Thyroid gland (tissue), 4 donors: ENCODE measurements at regions not wholly inside any gene's neighbourhood (a gene's known extent, or its start where the extent isn't known, plus 50 kb on each side); places are given as distances from the start of the nearest gene placed in this dataset.

Experiments
- DNase-seq, 2 donors: peaks; one replicate each; pipeline ENCODE4 v3.0.0-alpha.2; 2019
- H3K27ac ChIP-seq, 3 donors: fragments of 200-600 bp; sonication (generic); 1 replicate in 2 of 3; 2 replicates in 1 of 3; pipeline ENCODE4 v1.5.1; 2016 to 2019; ENCODE audit warnings: mild to moderate bottlenecking in 1 of 3, moderate library complexity in 1 of 3
- H3K27me3 ChIP-seq: fragments of 200-600 bp; sonication (generic); one replicate; pipeline ENCODE4 v1.5.1; 2019
- H3K36me3 ChIP-seq, 2 donors: fragments of 200-600 bp; sonication (generic); one replicate each; pipeline ENCODE4 v1.5.1; 2016 to 2019
- H3K4me1 ChIP-seq, 2 donors: fragments of 200-600 bp; sonication (generic); one replicate each; pipeline ENCODE4 v1.5.1; 2017 to 2019
- H3K4me3 ChIP-seq, 3 donors: fragments of 200-600 bp; sonication (generic); replicated peaks in 1 of 3; 1 replicate in 2 of 3; 2 replicates in 1 of 3; pipeline ENCODE4 v1.5.1; 2016; ENCODE audit warnings: mild to moderate bottlenecking in 1 of 3
- H3K9me3 ChIP-seq: fragments of 200-600 bp; sonication (generic); one replicate; pipeline ENCODE4 v1.5.1; 2017
- CTCF ChIP-seq, 6 experiments: fragments of 200-600 bp in 3 of 6; fragments of 450-650 bp in 3 of 6; sonication (generic) in 3 of 6; IDR thresholded peaks; one replicate each; pipeline ENCODE4 v1.5.1; 2016 to 2019; ENCODE audit warnings: antibody characterized with exemption in 6 of 6, mild to moderate bottlenecking in 2 of 6, inconsistent platforms in 1 of 6, moderate library complexity in 1 of 6
- POLR2A ChIP-seq, 2 donors: fragments of 450-650 bp; IDR thresholded peaks; one replicate each; pipeline ENCODE4 v1.6.1; 2017; ENCODE audit warnings: antibody characterized with exemption in 2 of 2, mild to moderate bottlenecking in 2 of 2, moderate library complexity in 1 of 2
- WGBS, 2 donors: methylation state at CpG; one replicate each; pipeline ENCODE4 v1.1.5; 2017; 5-methylcytosine and 5-hydroxymethylcytosine counted together
- intact Hi-C: fragments of 100-400 bp; cut with DNase I; formaldehyde crosslinking; loops from one replicate; pipeline ENCODE4 v1.15.1; 2023

GRCh38 chr6:147973806-147974205 is 368.8 kb upstream of the SASH1 start:
- DNase-seq: no peak
- intact Hi-C loops: no loop called here
- Histone ChIP-seq H3K4me3 (no peak overlapping the region), H3K36me3 (no peaks in the 10 kb centered on the region), H3K4me1 (no peaks in the 10 kb centered on the region), H3K27ac (no peak overlapping the region), H3K27me3 (no peaks in the 10 kb centered on the region), H3K9me3 (no peaks in the 10 kb centered on the region)
- WGBS, 2 donors: 83% methylated on average over 5 of the region's 5 CpGs
- TF ChIP-seq CTCF (IDR thresholded peaks at IDR 0.05) (no peak), POLR2A (IDR thresholded peaks at IDR 0.05) (no peak)

GRCh38 chr6:147974376-147974775 is 368.3 kb upstream of the SASH1 start:
- Histone ChIP-seq H3K36me3 (no peaks in the 10 kb centered on the region), H3K27me3 (no peaks in the 10 kb centered on the region), H3K9me3 (no peaks in the 10 kb centered on the region), H3K27ac (no peak overlapping the region), H3K4me3 (no peak overlapping the region), H3K4me1 (no peaks in the 10 kb centered on the region)
- 87 to 91% methylated on average over 4 of the region's 4 CpGs for WGBS, 2 donors
- intact Hi-C loops: no loop called here
- TF ChIP-seq CTCF (IDR thresholded peaks at IDR 0.05): no peak
- TF ChIP-seq POLR2A (IDR thresholded peaks at IDR 0.05): no peak
- no peak for DNase-seq

GRCh38 chr6:147977851-147978465 is 364.7 kb upstream of the SASH1 start:
- H3K27ac ChIP-seq: no peak overlapping the region
- no peaks in the 10 kb centered on the region for H3K36me3 ChIP-seq
- WGBS, 2 donors: 64 to 78% methylated on average over 5 of the region's 5 CpGs
- H3K9me3 ChIP-seq: no peaks in the 10 kb centered on the region
- H3K4me3 ChIP-seq: no peak overlapping the region
- no peak for TF ChIP-seq POLR2A (IDR thresholded peaks at IDR 0.05)
- TF ChIP-seq CTCF (IDR thresholded peaks at IDR 0.05): no peak
- no peaks in the 10 kb centered on the region for H3K27me3 ChIP-seq
- intact Hi-C loops: no loop called here
- no peaks in the 10 kb centered on the region for H3K4me1 ChIP-seq
- DNase-seq: no peak

- TF ChIP-seq POLR2A (IDR thresholded peaks at IDR 0.05): no peak
- no peak for TF ChIP-seq CTCF (IDR thresholded peaks at IDR 0.05)
- no peak for DNase-seq
- 93 to 96% methylated on average over 2 of the region's 2 CpGs for WGBS, 2 donors
- Histone ChIP-seq H3K27ac (no peak overlapping the region), H3K27me3 (no peaks in the 10 kb centered on the region), H3K36me3 (no peaks in the 10 kb centered on the region), H3K4me3 (no peak overlapping the region), H3K9me3 (no peaks in the 10 kb centered on the region), H3K4me1 (no peaks in the 10 kb centered on the region)
- intact Hi-C loops: no loop called here
Observed at GRCh38 chr6:147979966-147980365, 362.7 kb upstream of the SASH1 start.

- Histone ChIP-seq H3K27me3 (no peaks in the 10 kb centered on the region), H3K36me3 (no peaks in the 10 kb centered on the region), H3K27ac (no peak overlapping the region), H3K9me3 (no peaks in the 10 kb centered on the region), H3K4me3 (no peak overlapping the region), H3K4me1 (no peaks in the 10 kb centered on the region)
- intact Hi-C loops: no loop called here
- TF ChIP-seq CTCF (IDR thresholded peaks at IDR 0.05) (no peak), POLR2A (IDR thresholded peaks at IDR 0.05) (no peak)
- whole genome bisulfite sequencing, 2 donors: 70% methylated on average over 6 of the region's 6 CpGs
- no peak for DNase-seq
Observed at GRCh38 chr6:147983581-147984366, 358.9 kb upstream of the SASH1 start.
